B cell (primary cell): ENCODE measurements at regions not wholly inside any gene's neighbourhood (a gene's known extent, or its start where the extent isn't known, plus 50 kb on each side); places are given as distances from the start of the nearest gene placed in this dataset.

ENCODE experiments used
- EZH2 ChIP-seq: IDR thresholded peaks from 2 replicates; pipeline ENCODE4 v1.6.1; 2012; ENCODE audit warnings: borderline replicate concordance, low read depth, mild to moderate bottlenecking, moderate library complexity, low read length; ENCODE audit not compliant: insufficient read depth, poor library complexity, severe bottlenecking
- TF ChIP-seq, protein P1 (sequence below): fragments of 200-600 bp; IDR thresholded peaks from one replicate; pipeline ENCODE4 v1.8.0; 2022; ENCODE audit warnings: antibody characterized with exemption, mild to moderate bottlenecking

DNA sequence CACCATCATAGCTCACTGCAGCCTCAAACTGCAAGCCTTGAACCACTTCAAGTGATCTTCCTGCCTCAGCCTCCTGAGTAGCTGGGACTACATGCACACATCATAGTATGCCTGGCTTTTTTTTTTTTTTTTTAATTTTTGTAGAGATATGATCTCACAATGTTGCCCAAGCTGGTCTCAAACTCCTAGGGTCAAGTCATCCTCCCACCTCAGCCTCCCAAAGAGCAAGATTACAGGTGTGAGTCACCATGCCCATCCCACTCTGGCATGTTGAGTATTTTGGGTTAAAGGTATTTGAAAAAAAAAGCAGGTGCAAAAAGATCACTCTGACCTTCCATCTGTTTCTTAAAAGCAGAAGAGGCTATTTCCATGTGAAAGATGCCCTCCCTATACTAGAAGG is 86.4 kb upstream of the FZD7 start:
- TF ChIP-seq, protein P1, sequence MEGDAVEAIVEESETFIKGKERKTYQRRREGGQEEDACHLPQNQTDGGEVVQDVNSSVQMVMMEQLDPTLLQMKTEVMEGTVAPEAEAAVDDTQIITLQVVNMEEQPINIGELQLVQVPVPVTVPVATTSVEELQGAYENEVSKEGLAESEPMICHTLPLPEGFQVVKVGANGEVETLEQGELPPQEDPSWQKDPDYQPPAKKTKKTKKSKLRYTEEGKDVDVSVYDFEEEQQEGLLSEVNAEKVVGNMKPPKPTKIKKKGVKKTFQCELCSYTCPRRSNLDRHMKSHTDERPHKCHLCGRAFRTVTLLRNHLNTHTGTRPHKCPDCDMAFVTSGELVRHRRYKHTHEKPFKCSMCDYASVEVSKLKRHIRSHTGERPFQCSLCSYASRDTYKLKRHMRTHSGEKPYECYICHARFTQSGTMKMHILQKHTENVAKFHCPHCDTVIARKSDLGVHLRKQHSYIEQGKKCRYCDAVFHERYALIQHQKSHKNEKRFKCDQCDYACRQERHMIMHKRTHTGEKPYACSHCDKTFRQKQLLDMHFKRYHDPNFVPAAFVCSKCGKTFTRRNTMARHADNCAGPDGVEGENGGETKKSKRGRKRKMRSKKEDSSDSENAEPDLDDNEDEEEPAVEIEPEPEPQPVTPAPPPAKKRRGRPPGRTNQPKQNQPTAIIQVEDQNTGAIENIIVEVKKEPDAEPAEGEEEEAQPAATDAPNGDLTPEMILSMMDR: no peak
- TF ChIP-seq EZH2: no peak
